Tibial nerve (tissue), 3 donors: ENCODE measurements at regions not wholly inside any gene's neighbourhood (a gene's known extent, or its start where the extent isn't known, plus 50 kb on each side); places are given as distances from the start of the nearest gene placed in this dataset.

Experiments
- POLR2A ChIP-seq, 2 donors: fragments of 450-650 bp; IDR thresholded peaks; one replicate each; pipeline ENCODE4 v1.6.1; 2017; ENCODE audit warnings: antibody characterized with exemption in 2 of 2, mild to moderate bottlenecking in 2 of 2, moderate library complexity in 2 of 2
- TF ChIP-seq, protein P1 (sequence below), 5 experiments: fragments of 200-600 bp in 3 of 5; fragments of 450-650 bp in 2 of 5; sonication (generic) in 3 of 5; IDR thresholded peaks; one replicate each; pipeline ENCODE4 v1.5.1; 2016 to 2019; ENCODE audit warnings: antibody characterized with exemption in 5 of 5, mild to moderate bottlenecking in 3 of 5, moderate library complexity in 2 of 5

DNA sequence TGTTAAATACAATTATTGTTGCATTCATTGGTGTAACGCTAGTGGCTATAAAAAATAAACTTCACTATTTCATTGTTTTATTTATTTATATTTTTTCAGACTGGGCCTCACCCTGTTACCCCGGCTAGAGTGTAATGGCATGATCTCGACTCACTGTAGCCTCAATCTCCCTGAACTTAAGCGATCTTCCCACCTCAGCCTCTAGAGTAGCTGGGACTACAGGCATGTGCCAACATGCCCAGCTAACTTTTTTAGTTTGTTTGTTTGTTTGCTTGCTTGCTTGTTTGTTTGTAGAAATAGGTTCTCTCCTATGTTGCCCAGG lies 387.4 kb upstream of the PTBP2 start:
- TF ChIP-seq, protein P1, sequence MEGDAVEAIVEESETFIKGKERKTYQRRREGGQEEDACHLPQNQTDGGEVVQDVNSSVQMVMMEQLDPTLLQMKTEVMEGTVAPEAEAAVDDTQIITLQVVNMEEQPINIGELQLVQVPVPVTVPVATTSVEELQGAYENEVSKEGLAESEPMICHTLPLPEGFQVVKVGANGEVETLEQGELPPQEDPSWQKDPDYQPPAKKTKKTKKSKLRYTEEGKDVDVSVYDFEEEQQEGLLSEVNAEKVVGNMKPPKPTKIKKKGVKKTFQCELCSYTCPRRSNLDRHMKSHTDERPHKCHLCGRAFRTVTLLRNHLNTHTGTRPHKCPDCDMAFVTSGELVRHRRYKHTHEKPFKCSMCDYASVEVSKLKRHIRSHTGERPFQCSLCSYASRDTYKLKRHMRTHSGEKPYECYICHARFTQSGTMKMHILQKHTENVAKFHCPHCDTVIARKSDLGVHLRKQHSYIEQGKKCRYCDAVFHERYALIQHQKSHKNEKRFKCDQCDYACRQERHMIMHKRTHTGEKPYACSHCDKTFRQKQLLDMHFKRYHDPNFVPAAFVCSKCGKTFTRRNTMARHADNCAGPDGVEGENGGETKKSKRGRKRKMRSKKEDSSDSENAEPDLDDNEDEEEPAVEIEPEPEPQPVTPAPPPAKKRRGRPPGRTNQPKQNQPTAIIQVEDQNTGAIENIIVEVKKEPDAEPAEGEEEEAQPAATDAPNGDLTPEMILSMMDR (IDR thresholded peaks at IDR 0.05), result no peak
- TF ChIP-seq POLR2A (IDR thresholded peaks at IDR 0.05), result no peak
